ENCODE measurements at regions not wholly inside any gene's neighbourhood (a gene's known extent, or its start where the extent isn't known, plus 50 kb on each side); places are given as distances from the start of the nearest gene placed in this dataset.
"Not testable (repeated sequence)": the region's sequence is repeated elsewhere in the genome, so short reads cannot be mapped to it uniquely, and the experiment has no call there.

DNA sequence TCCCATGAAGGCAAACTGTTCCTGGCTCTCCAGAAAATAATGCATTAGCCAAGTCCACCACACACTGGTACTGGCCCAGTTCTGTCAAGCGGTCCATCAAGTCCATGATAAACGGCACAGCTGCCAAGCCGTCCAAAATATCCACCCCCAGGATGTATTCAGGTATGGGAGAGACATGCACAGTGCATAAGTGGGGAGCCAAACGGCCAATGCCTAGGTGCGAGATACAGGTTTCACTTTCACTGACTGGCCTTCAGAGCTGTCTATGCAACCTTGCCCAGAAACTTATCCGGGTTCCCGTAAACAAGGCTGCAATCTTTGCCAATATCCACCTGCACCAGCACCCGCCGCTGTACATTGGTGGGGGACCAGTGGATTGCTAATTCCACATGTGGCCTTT is 795.8 kb downstream of the EFNA5 start:
- no peak for DNase-seq

GRCh38 chr5:106874531-106874930 is 796.2 kb downstream of the EFNA5 start:
- no peak for DNase-seq

GRCh38 chr5:106873568-106873967 is 797.2 kb downstream of the EFNA5 start:
- DNase-seq: no peak

DNA sequence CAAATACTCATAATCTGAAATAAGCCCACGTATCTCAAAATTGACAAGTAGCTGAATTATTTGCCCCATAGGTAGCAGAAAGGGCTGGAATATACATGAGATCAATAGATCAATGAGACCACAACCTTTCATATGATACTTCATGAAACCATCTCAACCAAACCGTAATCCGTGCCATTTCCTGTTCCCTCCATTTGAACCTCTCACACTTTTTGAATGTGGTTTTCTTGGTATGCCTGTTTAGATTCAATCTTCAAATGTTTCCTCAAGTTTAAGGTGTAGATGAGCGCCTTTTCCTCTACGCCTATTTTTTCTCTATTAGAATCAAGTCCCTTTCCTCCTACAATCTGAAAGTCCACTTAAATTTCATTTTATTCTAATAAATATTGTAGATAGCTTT is 805.5 kb downstream of the EFNA5 start:
- DNase-seq: no peak

DNA sequence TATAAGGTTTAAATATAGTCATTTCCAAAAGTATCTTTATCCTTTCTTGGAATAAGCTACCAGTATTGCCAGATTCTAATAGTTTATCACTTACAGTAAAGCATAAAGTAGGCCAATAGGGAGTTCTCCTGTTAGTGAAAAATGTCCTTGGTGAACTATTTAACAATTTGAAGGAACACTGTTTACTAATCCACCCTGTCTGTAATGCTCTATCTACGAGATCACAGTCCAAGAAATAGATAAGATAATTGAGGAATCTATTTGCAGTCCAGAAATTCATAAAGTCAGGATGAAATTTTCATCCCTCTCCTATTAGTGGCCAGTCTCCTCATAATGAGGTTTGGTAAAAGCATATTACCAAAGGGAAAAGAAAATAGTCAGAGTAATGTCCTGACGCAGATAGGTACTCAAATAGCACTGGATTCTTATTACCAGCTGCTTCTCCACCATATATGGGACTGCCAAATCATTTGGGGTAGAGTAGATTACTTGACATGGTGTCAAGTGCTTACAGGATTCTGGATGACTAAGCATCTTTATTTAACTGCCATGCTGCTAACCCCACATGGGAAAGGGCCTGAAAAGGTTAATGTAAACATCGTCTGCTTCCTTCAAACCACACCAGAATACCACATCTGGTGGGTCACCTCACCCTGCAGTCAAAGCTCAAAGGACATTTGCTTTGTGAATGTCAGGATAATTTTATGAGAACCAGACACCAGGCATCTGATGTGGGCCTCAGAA is 808.1 kb downstream of the EFNA5 start:
- no peak for DNase-seq

GRCh38 chr5:106860398-106861044 is 810.2 kb downstream of the EFNA5 start:
- DNase-seq: no peak

DNA sequence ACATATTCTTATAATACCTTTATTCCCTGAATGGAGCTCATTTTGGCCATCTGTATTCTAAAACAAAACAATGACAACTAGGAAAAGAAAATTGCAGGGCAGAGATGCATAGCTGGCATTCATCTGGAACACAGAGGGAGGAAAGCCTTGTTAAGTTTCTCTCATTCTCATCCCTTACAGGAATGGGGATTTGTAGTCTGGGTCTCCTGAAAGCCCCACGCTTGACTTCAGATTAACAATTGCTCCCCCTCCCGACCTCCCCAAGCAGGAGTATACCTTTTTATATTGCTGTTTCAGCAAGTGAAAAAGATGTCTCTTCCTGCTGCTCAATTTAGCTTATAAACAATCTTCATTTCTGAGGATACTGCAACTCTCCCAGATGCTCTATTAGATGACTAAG is 812.1 kb downstream of the EFNA5 start:
- no peak for DNase-seq

DNA sequence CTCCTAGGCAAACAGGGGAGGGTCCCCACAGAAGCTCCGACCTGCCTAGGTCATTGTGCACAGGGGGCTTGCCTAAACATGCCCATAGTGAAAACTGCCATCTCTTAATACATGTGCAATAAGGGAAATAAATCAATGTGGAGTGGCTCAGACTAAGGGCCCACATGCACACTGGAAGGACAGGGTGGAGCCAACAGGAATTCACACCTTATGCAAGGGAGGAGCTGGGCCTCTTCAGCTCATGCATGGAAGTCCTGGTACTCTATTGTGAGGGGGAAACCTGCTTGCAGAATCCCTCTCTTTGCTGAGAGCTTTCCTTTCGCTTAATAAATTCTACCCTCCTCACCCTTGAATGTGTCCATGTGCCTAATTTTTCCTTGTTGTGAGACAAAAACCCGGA is 815.8 kb downstream of the EFNA5 start:
- DNase-seq: no peak

GRCh38 chr5:106854105-106854687 is 816.5 kb downstream of the EFNA5 start:
- no peak for DNase-seq

- DNase-seq: no peak
Observed at GRCh38 chr5:106853266-106853665, 817.5 kb downstream of the EFNA5 start.

- no peak for DNase-seq
Observed at GRCh38 chr5:106849266-106849665, 821.5 kb downstream of the EFNA5 start.

DNA sequence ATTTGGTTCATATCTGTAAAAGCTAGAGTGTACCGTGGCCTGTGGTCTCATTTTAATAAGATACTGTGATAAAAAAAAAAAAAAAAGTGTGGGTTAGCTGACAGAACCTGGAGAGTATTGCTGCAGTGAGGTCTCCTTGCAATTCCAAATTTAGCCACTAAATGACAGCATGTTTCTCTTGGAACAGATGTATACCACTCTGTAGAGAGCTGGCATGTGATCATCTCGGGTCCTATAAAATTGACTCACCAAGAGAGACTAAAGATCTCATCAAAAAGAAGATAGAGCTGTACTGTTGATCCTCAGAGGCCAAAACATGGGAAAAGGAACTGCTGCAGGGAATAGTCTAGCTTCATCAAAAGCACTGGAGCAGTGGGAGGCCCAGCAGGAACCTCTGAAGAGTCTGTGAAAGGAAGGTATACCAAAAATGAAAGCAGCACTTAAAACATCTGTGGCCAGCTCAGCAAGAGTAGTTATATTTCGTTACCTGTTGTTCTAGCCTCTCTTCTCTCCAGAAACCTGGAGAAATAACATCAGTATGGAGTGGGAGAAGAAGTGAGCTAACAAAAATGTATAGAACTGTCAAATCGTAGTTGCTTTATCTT is 826.8 kb downstream of the EFNA5 start:
- no peak for DNase-seq

DNA sequence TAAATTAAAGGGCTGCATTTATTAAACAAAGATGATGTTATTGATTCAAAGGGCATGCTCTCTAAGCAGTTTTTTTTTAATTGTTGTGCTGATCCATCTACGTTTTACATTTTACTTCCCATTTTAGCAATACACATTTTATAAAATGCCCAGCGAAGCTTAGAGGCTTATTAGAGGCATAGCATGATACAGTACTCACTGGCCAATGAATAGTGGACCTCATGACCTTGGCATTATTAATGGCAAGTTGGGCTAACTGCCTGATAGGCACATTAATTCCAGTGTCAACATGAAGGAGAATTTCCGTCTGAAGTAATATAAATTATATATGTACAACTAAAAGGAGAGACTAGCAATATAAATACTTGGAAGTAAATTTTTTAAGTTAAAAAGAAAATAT is 837.2 kb downstream of the EFNA5 start:
- no peak for DNase-seq

DNA sequence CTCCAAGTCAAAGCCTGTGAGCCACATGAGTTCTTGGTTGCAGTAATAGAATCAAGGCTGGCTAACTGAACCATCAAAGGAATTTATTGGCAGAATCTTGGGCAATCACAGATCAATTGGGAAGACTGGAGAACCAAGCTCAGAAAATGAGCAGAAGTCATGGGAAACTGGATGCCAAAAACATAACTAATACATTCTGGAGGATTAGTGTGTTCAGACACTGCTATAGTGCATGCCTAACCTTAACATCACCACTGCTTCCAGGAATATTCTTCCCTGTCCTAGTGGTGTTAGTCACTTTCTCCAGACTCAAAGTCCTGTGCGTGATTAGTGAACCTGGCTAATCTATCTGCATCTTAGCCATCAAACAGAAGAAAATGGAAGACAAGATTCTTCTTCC is 843.7 kb downstream of the EFNA5 start:
- no peak for DNase-seq

DNA sequence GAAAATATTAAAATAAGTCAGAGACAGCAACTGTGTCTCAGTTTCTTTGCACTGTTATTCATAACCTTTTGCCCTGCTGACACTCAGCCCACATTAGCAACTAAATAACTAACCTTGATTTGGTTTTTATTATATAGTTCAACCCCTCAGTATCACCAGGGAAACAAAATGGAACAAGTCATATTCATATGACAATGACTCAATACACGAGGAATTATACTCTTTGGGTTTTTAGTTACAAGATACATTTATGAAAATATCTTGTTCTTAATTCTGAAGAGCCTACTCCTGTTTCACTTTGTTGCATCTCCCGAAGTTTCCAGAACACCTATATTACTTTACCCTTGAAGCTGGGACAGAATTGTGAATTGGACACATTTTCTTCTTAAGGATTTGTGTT is 845.4 kb downstream of the EFNA5 start:
- DNase-seq: no peak

DNA sequence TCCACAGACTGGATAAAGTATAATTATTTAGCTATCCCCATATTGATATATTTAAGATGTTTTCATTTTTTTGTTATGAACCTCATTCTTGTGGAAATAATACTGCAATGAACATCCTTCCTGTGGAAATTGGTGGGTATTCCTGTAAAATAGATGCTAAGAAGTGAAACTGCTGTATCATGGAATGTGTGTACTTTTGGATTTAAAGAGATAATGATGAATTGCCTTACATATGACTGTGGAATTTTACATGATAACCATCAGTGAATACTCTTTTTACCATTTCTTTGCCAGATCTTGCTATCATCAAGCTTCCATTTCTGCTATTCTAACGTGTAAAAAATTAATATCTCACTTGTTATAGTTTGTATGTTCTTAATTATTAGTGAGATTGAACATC is 847.9 kb downstream of the EFNA5 start:
- DNase-seq: no peak

- DNase-seq: no peak
Observed at GRCh38 chr5:106818552-106818951, 852.2 kb downstream of the EFNA5 start.

DNA sequence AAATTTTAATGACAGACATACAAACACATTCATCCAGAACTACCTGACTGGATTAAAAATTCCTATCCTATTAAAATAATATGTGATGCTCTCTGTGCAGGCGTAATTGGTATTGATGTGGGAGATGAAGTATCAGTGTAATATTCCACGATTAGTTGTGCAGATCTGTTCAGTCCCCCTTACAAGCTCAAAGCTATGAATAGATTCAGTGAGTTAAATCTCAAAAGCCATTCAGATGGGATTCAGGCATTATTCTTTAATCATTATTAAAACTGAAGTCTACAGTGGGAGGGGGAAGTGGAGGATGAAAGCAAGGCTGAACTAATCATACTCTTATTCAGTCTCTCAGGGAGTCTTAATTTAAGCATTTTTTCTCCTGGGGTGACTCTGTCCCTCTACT is 855.8 kb downstream of the EFNA5 start:
- no peak for DNase-seq

- DNase-seq: no peak
Observed at GRCh38 chr5:106801554-106801953, 869.2 kb downstream of the EFNA5 start.

DNA sequence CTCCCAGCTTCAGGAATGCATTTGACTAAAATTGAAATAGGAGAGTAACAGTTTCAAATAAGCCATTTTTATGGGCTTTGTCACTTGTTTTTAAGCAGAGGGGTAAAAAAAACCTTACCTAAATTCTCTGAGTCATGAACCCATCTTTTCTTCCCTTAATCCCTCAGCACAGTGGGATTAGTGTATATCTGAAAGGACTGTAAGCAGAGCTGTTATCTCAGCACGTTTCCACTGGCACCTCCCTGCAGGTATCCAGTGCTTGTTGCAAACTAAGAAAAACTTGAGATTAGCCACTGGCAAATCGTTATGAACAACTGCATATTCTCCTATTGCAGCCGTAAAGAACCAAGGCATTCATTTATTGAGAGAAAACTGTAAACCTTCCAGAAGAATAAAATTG is 872.7 kb downstream of the EFNA5 start:
- no peak for DNase-seq

- no peak for DNase-seq
Observed at GRCh38 chr5:106796081-106796480, 874.7 kb downstream of the EFNA5 start.

DNA sequence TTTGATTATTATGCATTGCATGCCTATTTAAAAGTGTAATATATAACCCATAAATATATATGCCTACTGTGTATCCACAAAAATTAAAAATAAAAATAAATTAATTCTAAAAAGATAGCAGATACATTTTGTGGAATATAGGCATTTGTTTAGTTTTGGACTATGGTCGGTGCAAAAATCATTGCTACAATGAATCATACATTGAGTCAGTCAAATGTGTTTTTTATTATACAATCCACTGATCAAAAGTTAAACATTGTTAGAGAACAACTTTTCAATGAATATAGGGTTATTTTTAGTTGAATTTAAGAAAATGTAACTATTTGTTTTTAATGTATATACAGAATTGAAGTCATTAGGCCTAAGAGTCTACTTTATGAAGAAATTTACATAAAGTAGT is 885.9 kb downstream of the EFNA5 start:
- no peak for DNase-seq

- no peak for DNase-seq
Observed at GRCh38 chr5:106780355-106780754, 890.4 kb downstream of the EFNA5 start.

DNA sequence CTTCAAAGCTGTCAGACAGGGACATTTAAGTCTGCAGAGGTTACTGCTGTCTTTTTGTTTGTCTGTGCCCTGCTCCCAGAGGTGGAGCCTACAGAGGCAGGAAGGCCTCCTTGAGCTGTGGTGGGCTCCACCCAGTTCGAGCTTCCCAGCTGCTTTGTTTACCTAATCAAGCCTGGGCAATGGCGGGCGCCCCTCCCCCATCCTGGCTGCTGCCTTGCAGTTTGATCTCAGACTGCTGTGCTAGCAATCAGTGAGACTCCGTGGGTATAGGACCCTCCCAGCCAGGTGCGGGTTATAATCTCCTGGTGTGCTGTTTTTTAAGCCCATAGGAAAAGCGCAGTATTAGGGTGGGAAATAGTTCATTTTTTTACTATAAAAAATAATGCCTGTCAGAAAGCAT is 894.2 kb downstream of the EFNA5 start:
- not testable (repeated sequence) for DNase-seq
